A549 (cell line): ENCODE measurements at regions not wholly inside any gene's neighbourhood (a gene's known extent, or its start where the extent isn't known, plus 50 kb on each side); places are given as distances from the start of the nearest gene placed in this dataset.

Source experiments
- CHD4 ChIP-seq: fragments of 200-600 bp; sonication (generic); IDR thresholded peaks from 2 replicates; pipeline ENCODE4 v1.6.1; 2016; ENCODE audit warnings: antibody characterized with exemption, mild to moderate bottlenecking, borderline replicate concordance
- TF ChIP-seq, protein P1 (sequence below): fragments of 450-650 bp; IDR thresholded peaks from 2 replicates; pipeline ENCODE4 v1.6.1; 2014; ENCODE audit warnings: antibody characterized with exemption
- TF ChIP-seq, protein P2 (sequence below): fragments of >200 bp; sonication (Bioruptor Twin); formaldehyde crosslinking; IDR thresholded peaks from 3 replicates; pipeline ENCODE4 v1.5.1; 2016

DNA sequence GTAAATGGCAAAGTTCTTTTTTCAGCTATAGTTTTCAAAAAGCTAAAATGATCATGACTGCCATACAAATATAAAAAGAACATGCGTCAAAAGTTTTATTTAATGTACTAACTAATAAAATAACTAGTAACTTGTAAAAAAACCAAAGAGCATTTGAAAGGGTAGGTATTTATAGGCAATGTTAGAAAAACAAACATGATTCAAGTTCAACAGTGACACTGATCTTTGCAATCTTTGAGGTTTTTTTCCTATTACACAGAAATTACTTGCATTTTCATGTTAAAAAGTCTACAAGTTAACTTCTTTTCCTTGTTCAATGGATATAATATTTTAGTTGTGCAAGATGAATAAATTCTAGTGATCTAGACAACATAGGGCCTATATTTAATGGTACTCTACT is 72.3 kb upstream of the GRID2 start:
- TF ChIP-seq, protein P1, sequence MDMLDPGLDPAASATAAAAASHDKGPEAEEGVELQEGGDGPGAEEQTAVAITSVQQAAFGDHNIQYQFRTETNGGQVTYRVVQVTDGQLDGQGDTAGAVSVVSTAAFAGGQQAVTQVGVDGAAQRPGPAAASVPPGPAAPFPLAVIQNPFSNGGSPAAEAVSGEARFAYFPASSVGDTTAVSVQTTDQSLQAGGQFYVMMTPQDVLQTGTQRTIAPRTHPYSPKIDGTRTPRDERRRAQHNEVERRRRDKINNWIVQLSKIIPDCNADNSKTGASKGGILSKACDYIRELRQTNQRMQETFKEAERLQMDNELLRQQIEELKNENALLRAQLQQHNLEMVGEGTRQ: no peak
- no peak for TF ChIP-seq CHD4
- TF ChIP-seq, protein P2, sequence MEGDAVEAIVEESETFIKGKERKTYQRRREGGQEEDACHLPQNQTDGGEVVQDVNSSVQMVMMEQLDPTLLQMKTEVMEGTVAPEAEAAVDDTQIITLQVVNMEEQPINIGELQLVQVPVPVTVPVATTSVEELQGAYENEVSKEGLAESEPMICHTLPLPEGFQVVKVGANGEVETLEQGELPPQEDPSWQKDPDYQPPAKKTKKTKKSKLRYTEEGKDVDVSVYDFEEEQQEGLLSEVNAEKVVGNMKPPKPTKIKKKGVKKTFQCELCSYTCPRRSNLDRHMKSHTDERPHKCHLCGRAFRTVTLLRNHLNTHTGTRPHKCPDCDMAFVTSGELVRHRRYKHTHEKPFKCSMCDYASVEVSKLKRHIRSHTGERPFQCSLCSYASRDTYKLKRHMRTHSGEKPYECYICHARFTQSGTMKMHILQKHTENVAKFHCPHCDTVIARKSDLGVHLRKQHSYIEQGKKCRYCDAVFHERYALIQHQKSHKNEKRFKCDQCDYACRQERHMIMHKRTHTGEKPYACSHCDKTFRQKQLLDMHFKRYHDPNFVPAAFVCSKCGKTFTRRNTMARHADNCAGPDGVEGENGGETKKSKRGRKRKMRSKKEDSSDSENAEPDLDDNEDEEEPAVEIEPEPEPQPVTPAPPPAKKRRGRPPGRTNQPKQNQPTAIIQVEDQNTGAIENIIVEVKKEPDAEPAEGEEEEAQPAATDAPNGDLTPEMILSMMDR: no peak
